Brain microvascular endothelial cell (primary cell): ENCODE measurements at regions not wholly inside any gene's neighbourhood (a gene's known extent, or its start where the extent isn't known, plus 50 kb on each side); places are given as distances from the start of the nearest gene placed in this dataset.

Source experiments
- DNase-seq: peaks from one replicate; pipeline ENCODE4 v3.0.0-alpha.2; 2020
- H3K27ac ChIP-seq: fragments of 250-450 bp; sonication (Bioruptor Pico); 2 replicates; pipeline ENCODE4 v1.5.1; 2020; ENCODE audit warnings: mild to moderate bottlenecking, moderate library complexity
- H3K27me3 ChIP-seq: fragments of 250-450 bp; sonication (Bioruptor Pico); replicated peaks from 2 replicates; pipeline ENCODE4 v1.5.1; 2020; ENCODE audit warnings: mild to moderate bottlenecking
- H3K36me3 ChIP-seq: fragments of 250-450 bp; sonication (Bioruptor Pico); replicated peaks from 2 replicates; pipeline ENCODE4 v1.5.1; 2020; ENCODE audit warnings: mild to moderate bottlenecking
- H3K4me3 ChIP-seq: 2 replicates; pipeline ENCODE4 v1.5.1; 2011; ENCODE audit warnings: low read depth, mild to moderate bottlenecking, control low read depth, low read length, moderate library complexity
- in situ Hi-C: cut with HindIII; loops from 2 replicates; pipeline ENCODE4 v1.10.0; 2017; ENCODE audit warnings: low sequenced_read_pairs, low pct_ligation_motif_present
- TF ChIP-seq, protein P1 (sequence below): IDR thresholded peaks from 2 replicates; pipeline ENCODE4 v1.5.1; 2011; ENCODE audit warnings: low read depth, mild to moderate bottlenecking, moderate library complexity, low read length, control low read depth, inconsistent platforms; ENCODE audit errors: missing control alignments

DNA sequence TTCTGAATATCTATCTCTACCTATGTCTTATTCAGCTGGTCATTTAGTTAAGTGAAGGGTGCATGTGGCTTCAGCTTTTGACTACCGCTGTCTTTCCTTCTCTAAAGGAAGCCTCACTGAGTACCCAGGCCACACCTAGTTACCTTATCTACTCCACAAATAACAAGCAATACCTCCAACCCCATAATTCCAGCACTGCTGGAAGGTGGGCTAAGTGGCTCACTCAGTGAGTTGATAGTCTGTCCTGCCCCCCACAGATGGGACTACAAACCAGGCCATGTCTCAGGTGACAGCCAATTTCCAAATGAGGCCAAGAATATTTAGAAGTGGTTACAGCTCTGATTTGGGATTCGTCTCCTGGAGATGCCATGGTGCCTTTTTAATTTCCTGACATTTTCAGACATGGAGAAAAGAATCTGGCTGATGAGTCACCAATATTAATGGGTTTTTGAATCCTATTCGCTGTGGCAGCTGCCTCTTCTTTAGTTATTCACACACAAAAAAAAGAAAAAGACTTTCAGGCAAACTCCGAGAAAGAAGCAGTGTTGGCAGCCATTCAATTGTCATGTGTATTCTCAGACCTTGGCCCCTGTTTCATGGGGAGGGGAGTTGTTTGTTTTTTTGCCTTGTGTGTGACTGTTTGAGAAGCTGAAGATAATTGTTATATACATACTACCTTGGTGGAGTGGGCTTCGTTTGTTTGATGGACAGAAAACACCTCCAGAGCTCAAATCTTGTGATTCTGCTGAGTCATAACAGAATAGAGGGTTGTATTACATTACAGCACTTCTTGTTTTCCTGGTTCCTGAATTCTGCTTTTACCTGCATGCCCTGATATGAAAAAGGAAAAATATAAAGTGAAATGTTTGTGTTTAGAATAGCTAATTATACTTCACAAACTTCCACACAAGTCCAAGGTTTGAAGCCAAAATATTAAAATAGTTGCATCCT, 64.2 kb downstream of the SCG2 start:
- Histone ChIP-seq H3K27me3 (no peaks in the 10 kb centered on the region), H3K36me3 (no peaks in the 10 kb centered on the region), H3K27ac (no peak overlapping the region), H3K4me3 (no peak overlapping the region)
- in situ Hi-C loops, result no loop called here
- peak; percentile 35 for DNase-seq
- TF ChIP-seq, protein P1, sequence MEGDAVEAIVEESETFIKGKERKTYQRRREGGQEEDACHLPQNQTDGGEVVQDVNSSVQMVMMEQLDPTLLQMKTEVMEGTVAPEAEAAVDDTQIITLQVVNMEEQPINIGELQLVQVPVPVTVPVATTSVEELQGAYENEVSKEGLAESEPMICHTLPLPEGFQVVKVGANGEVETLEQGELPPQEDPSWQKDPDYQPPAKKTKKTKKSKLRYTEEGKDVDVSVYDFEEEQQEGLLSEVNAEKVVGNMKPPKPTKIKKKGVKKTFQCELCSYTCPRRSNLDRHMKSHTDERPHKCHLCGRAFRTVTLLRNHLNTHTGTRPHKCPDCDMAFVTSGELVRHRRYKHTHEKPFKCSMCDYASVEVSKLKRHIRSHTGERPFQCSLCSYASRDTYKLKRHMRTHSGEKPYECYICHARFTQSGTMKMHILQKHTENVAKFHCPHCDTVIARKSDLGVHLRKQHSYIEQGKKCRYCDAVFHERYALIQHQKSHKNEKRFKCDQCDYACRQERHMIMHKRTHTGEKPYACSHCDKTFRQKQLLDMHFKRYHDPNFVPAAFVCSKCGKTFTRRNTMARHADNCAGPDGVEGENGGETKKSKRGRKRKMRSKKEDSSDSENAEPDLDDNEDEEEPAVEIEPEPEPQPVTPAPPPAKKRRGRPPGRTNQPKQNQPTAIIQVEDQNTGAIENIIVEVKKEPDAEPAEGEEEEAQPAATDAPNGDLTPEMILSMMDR, result no peak

DNA sequence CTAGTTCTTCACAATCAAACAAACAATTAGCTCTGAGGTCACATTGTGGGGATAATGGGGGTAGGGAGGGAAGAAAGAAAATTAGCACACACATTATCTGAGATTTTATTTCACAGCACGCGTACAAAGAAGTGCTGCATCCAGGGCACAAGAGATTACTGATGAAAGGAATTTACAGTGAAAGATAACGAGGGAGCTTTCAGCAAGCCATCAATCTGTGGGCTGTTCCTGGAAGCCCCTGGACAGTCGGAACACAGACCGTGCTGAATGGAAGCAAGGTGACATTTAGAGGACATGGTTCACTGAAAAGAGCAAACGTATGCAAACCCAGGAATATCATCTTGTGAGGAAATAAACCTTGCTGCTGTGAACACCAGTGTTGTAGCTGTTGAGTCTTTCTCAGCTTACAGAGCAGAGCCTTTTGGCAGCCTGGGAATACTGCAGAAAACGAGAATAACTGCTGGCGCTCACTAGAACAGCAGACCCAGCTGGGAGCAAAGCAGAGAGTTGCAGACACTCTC, 63.2 kb downstream of the SCG2 start:
- no peaks in the 10 kb centered on the region for H3K27me3 ChIP-seq
- H3K36me3 ChIP-seq, result no peaks in the 10 kb centered on the region
- in situ Hi-C loops, result no loop called here
- H3K27ac ChIP-seq, result no peak overlapping the region
- DNase-seq, result no peak
- H3K4me3 ChIP-seq, result no peak overlapping the region
- TF ChIP-seq, protein P1, result no peak

DNA sequence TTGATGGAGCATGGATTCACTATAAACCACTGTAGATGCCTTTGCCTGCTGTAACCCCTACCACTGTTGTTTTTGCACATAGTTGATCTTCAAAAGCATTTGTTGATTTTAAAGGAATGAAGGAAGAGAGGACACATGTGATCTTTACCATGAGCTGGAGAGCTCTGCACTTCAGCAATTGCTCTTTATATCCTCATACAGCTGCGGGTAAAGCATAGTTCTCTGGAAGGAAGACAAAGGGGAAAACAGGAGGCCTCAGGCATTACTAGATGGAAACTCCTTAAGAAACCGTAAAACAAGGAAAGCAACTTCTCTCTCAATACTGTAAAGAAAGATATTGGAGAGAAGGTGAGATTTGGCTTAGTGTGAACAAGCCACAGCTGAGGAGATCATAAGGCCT, 60.6 kb downstream of the SCG2 start:
- TF ChIP-seq, protein P1, result no peak
- Histone ChIP-seq H3K27me3 (no peaks in the 10 kb centered on the region), H3K4me3 (no peak overlapping the region), H3K36me3 (no peaks in the 10 kb centered on the region), H3K27ac (no peak overlapping the region)
- in situ Hi-C loops, result no loop called here
- DNase-seq, result no peak

DNA sequence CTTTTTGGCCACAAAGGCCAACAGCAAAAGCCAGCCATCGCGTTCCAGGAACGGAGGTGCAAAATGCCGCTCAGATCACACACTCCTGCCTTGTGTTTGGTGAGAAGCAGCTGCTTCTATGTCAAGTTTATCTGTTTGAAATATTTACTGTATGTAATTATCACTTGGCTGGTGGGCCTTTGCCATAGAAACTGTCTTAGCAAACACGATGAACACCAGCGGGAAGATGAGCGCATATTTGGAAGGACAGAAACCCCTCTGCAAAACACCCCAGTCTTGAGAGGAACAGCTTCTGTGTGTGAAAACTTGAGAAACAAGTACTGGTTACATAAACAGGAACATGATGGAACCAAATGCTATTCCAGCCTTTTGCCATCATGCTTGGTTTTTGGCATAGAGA, 59.7 kb downstream of the SCG2 start:
- H3K27me3 ChIP-seq, result no peaks in the 10 kb centered on the region
- H3K4me3 ChIP-seq, result no peak overlapping the region
- no peak overlapping the region for H3K27ac ChIP-seq
- TF ChIP-seq, protein P1, result no peak
- H3K36me3 ChIP-seq, result no peaks in the 10 kb centered on the region
- DNase-seq, result no peak
- in situ Hi-C loops, result no loop called here

DNA sequence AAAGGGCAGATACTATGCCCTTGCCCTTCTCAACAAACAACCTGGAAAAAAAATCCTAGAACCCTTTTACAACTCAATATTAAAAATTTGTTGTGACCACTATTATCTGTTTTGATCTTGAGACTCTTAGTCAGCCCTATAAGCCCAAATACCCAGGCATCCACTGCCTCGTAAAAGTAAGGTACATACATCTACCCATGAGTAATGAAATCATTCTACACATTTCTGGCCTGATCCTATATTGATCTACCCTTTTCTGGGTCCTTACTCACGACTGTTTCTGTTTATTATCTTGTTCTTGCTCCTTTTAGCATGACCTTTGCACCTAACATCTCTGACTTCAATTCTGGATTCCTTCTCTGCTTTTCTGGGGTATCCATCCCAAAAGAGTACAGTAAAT, 56.8 kb downstream of the SCG2 start:
- no peak overlapping the region for H3K27ac ChIP-seq
- in situ Hi-C loops, result no loop called here
- no peak overlapping the region for H3K4me3 ChIP-seq
- TF ChIP-seq, protein P1, result no peak
- H3K27me3 ChIP-seq, result no peaks in the 10 kb centered on the region
- no peak for DNase-seq
- no peaks in the 10 kb centered on the region for H3K36me3 ChIP-seq

DNA sequence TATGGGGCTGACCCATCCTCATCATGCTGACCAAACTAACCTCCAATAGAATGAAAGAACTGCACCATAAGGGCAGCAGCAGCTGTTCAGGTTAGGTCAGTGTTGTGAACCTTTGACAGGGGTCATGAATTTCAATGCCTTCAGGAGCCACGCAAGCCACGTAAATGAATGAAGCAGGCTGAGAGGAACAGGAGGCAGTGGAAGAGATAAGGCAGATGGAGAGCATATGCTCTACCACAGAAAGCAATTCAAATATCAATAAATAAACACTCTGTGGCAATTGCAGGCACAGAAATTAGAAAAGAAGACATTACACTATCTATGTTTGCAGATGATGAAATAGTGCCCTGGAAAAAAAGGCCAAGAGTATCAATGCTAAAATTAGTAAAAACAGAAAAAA, 56.3 kb downstream of the SCG2 start:
- no peaks in the 10 kb centered on the region for H3K36me3 ChIP-seq
- no peak for DNase-seq

More for the DNA sequence above, 56.3 kb downstream of the SCG2 start:
- in situ Hi-C loops, result no loop called here
- no peak overlapping the region for H3K4me3 ChIP-seq
- H3K27ac ChIP-seq, result no peak overlapping the region
- TF ChIP-seq, protein P1, result no peak
- no peaks in the 10 kb centered on the region for H3K27me3 ChIP-seq
